ENCODE measurements at regions not wholly inside any gene's neighbourhood (a gene's known extent, or its start where the extent isn't known, plus 50 kb on each side); places are given as distances from the start of the nearest gene placed in this dataset.

GRCh38 chr15:38662033-38662802, 97.6 kb upstream of the RASGRP1 start:
- TF ChIP-seq, protein P1, sequence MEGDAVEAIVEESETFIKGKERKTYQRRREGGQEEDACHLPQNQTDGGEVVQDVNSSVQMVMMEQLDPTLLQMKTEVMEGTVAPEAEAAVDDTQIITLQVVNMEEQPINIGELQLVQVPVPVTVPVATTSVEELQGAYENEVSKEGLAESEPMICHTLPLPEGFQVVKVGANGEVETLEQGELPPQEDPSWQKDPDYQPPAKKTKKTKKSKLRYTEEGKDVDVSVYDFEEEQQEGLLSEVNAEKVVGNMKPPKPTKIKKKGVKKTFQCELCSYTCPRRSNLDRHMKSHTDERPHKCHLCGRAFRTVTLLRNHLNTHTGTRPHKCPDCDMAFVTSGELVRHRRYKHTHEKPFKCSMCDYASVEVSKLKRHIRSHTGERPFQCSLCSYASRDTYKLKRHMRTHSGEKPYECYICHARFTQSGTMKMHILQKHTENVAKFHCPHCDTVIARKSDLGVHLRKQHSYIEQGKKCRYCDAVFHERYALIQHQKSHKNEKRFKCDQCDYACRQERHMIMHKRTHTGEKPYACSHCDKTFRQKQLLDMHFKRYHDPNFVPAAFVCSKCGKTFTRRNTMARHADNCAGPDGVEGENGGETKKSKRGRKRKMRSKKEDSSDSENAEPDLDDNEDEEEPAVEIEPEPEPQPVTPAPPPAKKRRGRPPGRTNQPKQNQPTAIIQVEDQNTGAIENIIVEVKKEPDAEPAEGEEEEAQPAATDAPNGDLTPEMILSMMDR (IDR thresholded peaks at IDR 0.05; ENCODE audit: insufficient read depth, low read length, poor library complexity, severe bottlenecking) = no peak
- TF ChIP-seq EZH2phosphoT487 (conservative IDR thresholded peaks at IDR 0.05; ENCODE audit: low read length) = no peak

All from SU-DHL-6 (cell line).